ENCODE measurements at regions not wholly inside any gene's neighbourhood (a gene's known extent, or its start where the extent isn't known, plus 50 kb on each side); places are given as distances from the start of the nearest gene placed in this dataset.
A peak's percentile ranks its signal among the peaks of the same experiment; 100 is the strongest.
"Not testable (repeated sequence)": the region's sequence is repeated elsewhere in the genome, so short reads cannot be mapped to it uniquely, and the experiment has no call there.

- TF ChIP-seq ZNF281 (CRISPR knock-in tag; IDR thresholded peaks at IDR 0.05; ENCODE audit: borderline replicate concordance): no peak
These were observed 115.9 kb upstream of the TNRC6C start (continued) for GRCh38 chr17:77842528-77843147.

- H4K20me1 ChIP-seq (ENCODE audit: insufficient read depth, low read length); H3K27ac ChIP-seq (ENCODE audit: extremely low read length, insufficient read depth, low read length); H3K9ac ChIP-seq (ENCODE audit: insufficient read depth, low read depth, low read length); FAIRE-seq; in situ Hi-C loops (cut with HindIII; ENCODE audit: extremely low pct_ligation_motif_present, low pct_unique_long_range_greater_than_20kb); H3K9me3 ChIP-seq (ENCODE audit: low read length); H3K79me2 ChIP-seq (ENCODE audit: insufficient read depth, low read length); DNase-seq (ENCODE audit: low spot score); H3K4me1 ChIP-seq (ENCODE audit: insufficient read depth, low read length); H3K36me3 ChIP-seq (replicated peaks in 1 of 2; ENCODE audit: control insufficient read depth in 1 of 2, insufficient read depth in 2 of 2, low read length in 2 of 2); intact Hi-C loops (cut with micrococcal nuclease; ENCODE audit: unreplicated experiment); H3K4me2 ChIP-seq (ENCODE audit: low read depth, low read length); BruUV-seq (replicated peaks); H3K4me3 ChIP-seq (replicated peaks in 1 of 3; ENCODE audit: insufficient read depth in 1 of 3, low read depth in 2 of 3, low read length in 3 of 3); ATAC-seq; CTCF ChIA-PET (ENCODE audit: low intra/inter-chr PET ratio, low total read pairs); H2AFZ ChIP-seq (ENCODE audit: low read length); POLR2A ChIA-PET: not testable (repeated sequence)
- peak; percentile 28; the same call in 1 of the 2 replicates for TF ChIP-seq ZNF629 (CRISPR knock-in tag; conservative IDR thresholded peaks at IDR 0.05)
- H3K27me3 ChIP-seq (ENCODE audit: control insufficient read depth in 1 of 2, insufficient read depth in 2 of 2, low read length in 2 of 2): peaks cover 9 to 79% of the 10 kb centered on the region in 2 experiments
- 15% methylated on average over 13 of the region's 13 CpGs for WGBS (ENCODE audit: low lambda C conversion rate)
These were observed 115.1 kb upstream of the TNRC6C start for GRCh38 chr17:77843255-77843895.

Measured in HepG2 (cell line).